ENCODE measurements at regions not wholly inside any gene's neighbourhood (a gene's known extent, or its start where the extent isn't known, plus 50 kb on each side); places are given as distances from the start of the nearest gene placed in this dataset.

DNA sequence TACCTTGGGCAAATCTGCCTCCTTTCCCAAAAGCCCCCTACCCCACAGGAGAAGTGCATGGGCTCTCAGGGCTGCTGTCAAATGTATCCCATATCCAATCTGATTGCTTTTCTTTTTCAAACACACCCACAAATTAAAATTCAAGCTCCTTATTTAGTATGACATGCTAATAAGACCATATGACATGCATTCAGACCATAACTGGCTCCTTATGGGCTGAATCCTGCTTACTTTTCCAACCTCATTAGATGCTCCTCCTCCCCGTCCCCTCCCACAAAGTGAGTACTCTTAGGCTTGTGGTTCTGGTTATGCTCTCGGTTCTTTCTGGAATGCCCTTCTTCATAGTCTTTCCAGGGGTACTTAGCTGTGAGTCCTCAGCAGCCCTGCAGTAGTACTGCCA lies 59.0 kb upstream of the TOM1L1 start (continued):
- TF ChIP-seq, protein P1, sequence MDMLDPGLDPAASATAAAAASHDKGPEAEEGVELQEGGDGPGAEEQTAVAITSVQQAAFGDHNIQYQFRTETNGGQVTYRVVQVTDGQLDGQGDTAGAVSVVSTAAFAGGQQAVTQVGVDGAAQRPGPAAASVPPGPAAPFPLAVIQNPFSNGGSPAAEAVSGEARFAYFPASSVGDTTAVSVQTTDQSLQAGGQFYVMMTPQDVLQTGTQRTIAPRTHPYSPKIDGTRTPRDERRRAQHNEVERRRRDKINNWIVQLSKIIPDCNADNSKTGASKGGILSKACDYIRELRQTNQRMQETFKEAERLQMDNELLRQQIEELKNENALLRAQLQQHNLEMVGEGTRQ (IDR thresholded peaks at IDR 0.05; ENCODE audit: low read length): no peak
